ENCODE measurements at regions not wholly inside any gene's neighbourhood (a gene's known extent, or its start where the extent isn't known, plus 50 kb on each side); places are given as distances from the start of the nearest gene placed in this dataset.
"Not testable (repeated sequence)": the region's sequence is repeated elsewhere in the genome, so short reads cannot be mapped to it uniquely, and the experiment has no call there.

GRCh38 chr2:87455854-87456249 is 292.0 kb upstream of the PLGLB2 start:
- not testable (repeated sequence) for TF ChIP-seq RAD21 (IDR thresholded peaks at IDR 0.05); TAF1 (conservative IDR thresholded peaks at IDR 0.05); MAX (IDR thresholded peaks at IDR 0.05); JUND (IDR thresholded peaks at IDR 0.05); REST (IDR thresholded peaks at IDR 0.05); EGR1 (IDR thresholded peaks at IDR 0.05; ENCODE audit: low read depth in 2 of 2); ATF3 (IDR thresholded peaks at IDR 0.05); SP1 (IDR thresholded peaks at IDR 0.05); NR2F2 (IDR thresholded peaks at IDR 0.05); HNF4A (conservative IDR thresholded peaks at IDR 0.05)
- TF ChIP-seq, protein P1, sequence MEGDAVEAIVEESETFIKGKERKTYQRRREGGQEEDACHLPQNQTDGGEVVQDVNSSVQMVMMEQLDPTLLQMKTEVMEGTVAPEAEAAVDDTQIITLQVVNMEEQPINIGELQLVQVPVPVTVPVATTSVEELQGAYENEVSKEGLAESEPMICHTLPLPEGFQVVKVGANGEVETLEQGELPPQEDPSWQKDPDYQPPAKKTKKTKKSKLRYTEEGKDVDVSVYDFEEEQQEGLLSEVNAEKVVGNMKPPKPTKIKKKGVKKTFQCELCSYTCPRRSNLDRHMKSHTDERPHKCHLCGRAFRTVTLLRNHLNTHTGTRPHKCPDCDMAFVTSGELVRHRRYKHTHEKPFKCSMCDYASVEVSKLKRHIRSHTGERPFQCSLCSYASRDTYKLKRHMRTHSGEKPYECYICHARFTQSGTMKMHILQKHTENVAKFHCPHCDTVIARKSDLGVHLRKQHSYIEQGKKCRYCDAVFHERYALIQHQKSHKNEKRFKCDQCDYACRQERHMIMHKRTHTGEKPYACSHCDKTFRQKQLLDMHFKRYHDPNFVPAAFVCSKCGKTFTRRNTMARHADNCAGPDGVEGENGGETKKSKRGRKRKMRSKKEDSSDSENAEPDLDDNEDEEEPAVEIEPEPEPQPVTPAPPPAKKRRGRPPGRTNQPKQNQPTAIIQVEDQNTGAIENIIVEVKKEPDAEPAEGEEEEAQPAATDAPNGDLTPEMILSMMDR (IDR thresholded peaks at IDR 0.05; ENCODE audit: low read depth, low read length, missing input control) = not testable (repeated sequence)
- TF ChIP-seq, protein P2, sequence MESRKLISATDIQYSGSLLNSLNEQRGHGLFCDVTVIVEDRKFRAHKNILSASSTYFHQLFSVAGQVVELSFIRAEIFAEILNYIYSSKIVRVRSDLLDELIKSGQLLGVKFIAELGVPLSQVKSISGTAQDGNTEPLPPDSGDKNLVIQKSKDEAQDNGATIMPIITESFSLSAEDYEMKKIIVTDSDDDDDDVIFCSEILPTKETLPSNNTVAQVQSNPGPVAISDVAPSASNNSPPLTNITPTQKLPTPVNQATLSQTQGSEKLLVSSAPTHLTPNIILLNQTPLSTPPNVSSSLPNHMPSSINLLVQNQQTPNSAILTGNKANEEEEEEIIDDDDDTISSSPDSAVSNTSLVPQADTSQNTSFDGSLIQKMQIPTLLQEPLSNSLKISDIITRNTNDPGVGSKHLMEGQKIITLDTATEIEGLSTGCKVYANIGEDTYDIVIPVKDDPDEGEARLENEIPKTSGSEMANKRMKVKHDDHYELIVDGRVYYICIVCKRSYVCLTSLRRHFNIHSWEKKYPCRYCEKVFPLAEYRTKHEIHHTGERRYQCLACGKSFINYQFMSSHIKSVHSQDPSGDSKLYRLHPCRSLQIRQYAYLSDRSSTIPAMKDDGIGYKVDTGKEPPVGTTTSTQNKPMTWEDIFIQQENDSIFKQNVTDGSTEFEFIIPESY (IDR thresholded peaks at IDR 0.05) = not testable (repeated sequence)
